T-helper 9 cell (primary cell): ENCODE measurements at regions not wholly inside any gene's neighbourhood (a gene's known extent, or its start where the extent isn't known, plus 50 kb on each side); places are given as distances from the start of the nearest gene placed in this dataset.
"Not testable (repeated sequence)": the region's sequence is repeated elsewhere in the genome, so short reads cannot be mapped to it uniquely, and the experiment has no call there.

Experiments
- DNase-seq: peaks from one replicate; pipeline ENCODE4 v3.0.0-alpha.2; 2020

- no peak for DNase-seq
Observed at GRCh38 chr6:6724539-6725467, 136.3 kb downstream of the LY86 start.

- no peak for DNase-seq
Observed at GRCh38 chr6:6725468-6726209, 137.1 kb downstream of the LY86 start.

GRCh38 chr6:6728169-6728941 lies 139.8 kb downstream of the LY86 start:
- no peak for DNase-seq

GRCh38 chr6:6729971-6730370 lies 141.5 kb downstream of the LY86 start:
- DNase-seq = no peak

- DNase-seq = no peak
Observed at GRCh38 chr6:6730831-6731230, 142.3 kb downstream of the LY86 start.

GRCh38 chr6:6734479-6735465 lies 146.3 kb downstream of the LY86 start:
- DNase-seq = no peak

GRCh38 chr6:6736791-6737654 lies 148.5 kb downstream of the LY86 start:
- no peak for DNase-seq

GRCh38 chr6:6737671-6738070 lies 149.2 kb downstream of the LY86 start:
- DNase-seq = no peak

- DNase-seq = no peak
Observed at GRCh38 chr6:6738108-6738507, 149.6 kb downstream of the LY86 start.

- no peak for DNase-seq
Observed at GRCh38 chr6:6738922-6739716, 150.6 kb downstream of the LY86 start.

GRCh38 chr6:6740595-6740994 lies 152.1 kb downstream of the LY86 start:
- DNase-seq = no peak

- DNase-seq = no peak
Observed at GRCh38 chr6:6741264-6741663, 152.7 kb downstream of the LY86 start.

- DNase-seq = no peak
Observed at GRCh38 chr6:6742535-6742934, 154.0 kb downstream of the LY86 start.

- no peak for DNase-seq
Observed at GRCh38 chr6:6744551-6744950, 156.0 kb downstream of the LY86 start.

GRCh38 chr6:6745637-6746332 lies 157.3 kb downstream of the LY86 start:
- DNase-seq = not testable (repeated sequence)

GRCh38 chr6:6746333-6746969 lies 157.9 kb downstream of the LY86 start:
- no peak for DNase-seq

- DNase-seq = no peak
Observed at GRCh38 chr6:6746970-6747338, 158.4 kb downstream of the LY86 start.

- no peak for DNase-seq
Observed at GRCh38 chr6:6747371-6747770, 158.9 kb downstream of the LY86 start.

GRCh38 chr6:6748001-6748400 lies 159.5 kb downstream of the LY86 start:
- no peak for DNase-seq
